HFF-Myc (cell line): ENCODE measurements at regions not wholly inside any gene's neighbourhood (a gene's known extent, or its start where the extent isn't known, plus 50 kb on each side); places are given as distances from the start of the nearest gene placed in this dataset.

ENCODE experiments used
- DNase-seq: peaks from one replicate; pipeline ENCODE4 v3.0.0-alpha.2; 2011; ENCODE audit warnings: low read depth; ENCODE audit errors: extremely low read depth
- H3K4me3 ChIP-seq: replicated peaks from 2 replicates; pipeline ENCODE4 v1.5.1; 2011; ENCODE audit warnings: low read depth, mild to moderate bottlenecking, control low read depth, low read length
- CTCF ChIP-seq: IDR thresholded peaks from 2 replicates; pipeline ENCODE4 v1.5.1; 2012; ENCODE audit warnings: mild to moderate bottlenecking, low read depth, low read length, control low read depth; ENCODE audit errors: missing control alignments

- H3K4me3 ChIP-seq: no peak overlapping the region
- no peak for DNase-seq
- no peak for TF ChIP-seq CTCF
Observed at GRCh38 chr16:17830651-17831050, 359.9 kb upstream of the XYLT1 start.

- no peak for TF ChIP-seq CTCF
- DNase-seq: no peak
Observed at GRCh38 chr16:17829811-17830210, 359.1 kb upstream of the XYLT1 start.

GRCh38 chr16:17828012-17828411 is 357.3 kb upstream of the XYLT1 start:
- no peak for TF ChIP-seq CTCF
- peak; percentile 83 for DNase-seq
- H3K4me3 ChIP-seq: no peak overlapping the region

More at GRCh38 chr16:17829811-17830210, 359.1 kb upstream of the XYLT1 start:
- no peak overlapping the region for H3K4me3 ChIP-seq

- H3K4me3 ChIP-seq: no peak overlapping the region
- no peak for TF ChIP-seq CTCF
- DNase-seq: no peak
Observed at GRCh38 chr16:17827313-17827712, 356.6 kb upstream of the XYLT1 start.

- no peak for TF ChIP-seq CTCF
- no peak for DNase-seq
- H3K4me3 ChIP-seq: no peak overlapping the region
Observed at GRCh38 chr16:17817943-17818342, 347.2 kb upstream of the XYLT1 start.

GRCh38 chr16:17817260-17817659 is 346.5 kb upstream of the XYLT1 start:
- H3K4me3 ChIP-seq: no peak overlapping the region
- no peak for TF ChIP-seq CTCF
- no peak for DNase-seq

GRCh38 chr16:17812771-17813170 is 342.0 kb upstream of the XYLT1 start:
- H3K4me3 ChIP-seq: no peak overlapping the region
- no peak for DNase-seq
- TF ChIP-seq CTCF: no peak
